HAP-1 (cell line): ENCODE measurements at regions not wholly inside any gene's neighbourhood (a gene's known extent, or its start where the extent isn't known, plus 50 kb on each side); places are given as distances from the start of the nearest gene placed in this dataset.
A peak's percentile ranks its signal among the peaks of the same experiment; 100 is the strongest.

Experiments
- DNase-seq, 2 experiments: peaks; one replicate each; pipeline ENCODE4 v3.0.0-alpha.2; 2016 to 2020; ENCODE audit warnings: low spot score in 2 of 2
- H3K27me3 ChIP-seq: fragments of 250-450 bp; sonication (Bioruptor Pico); 2 replicates; pipeline ENCODE4 v1.5.1; 2020; ENCODE audit warnings: low read depth, mild to moderate bottlenecking, moderate library complexity
- H3K36me3 ChIP-seq: fragments of 250-450 bp; sonication (Bioruptor Pico); replicated peaks from 2 replicates; pipeline ENCODE4 v1.5.1; 2020; ENCODE audit warnings: mild to moderate bottlenecking
- H3K4me1 ChIP-seq: fragments of 250-450 bp; sonication (Bioruptor Pico); 2 replicates; pipeline ENCODE4 v1.5.1; 2020; ENCODE audit warnings: mild to moderate bottlenecking
- H3K4me3 ChIP-seq: fragments of 250-450 bp; sonication (Bioruptor Pico); 2 replicates; pipeline ENCODE4 v1.5.1; 2020; ENCODE audit warnings: mild to moderate bottlenecking, moderate library complexity
- H3K9me3 ChIP-seq: fragments of 250-450 bp; sonication (Bioruptor Pico); 2 replicates; pipeline ENCODE4 v1.5.1; 2020; ENCODE audit warnings: mild to moderate bottlenecking, moderate library complexity
- in situ Hi-C: fragments of 300-500 bp; cut with MboI; formaldehyde crosslinking; loops from 3 replicates; pipeline ENCODE4 v1.14.3; 2020; ENCODE audit warnings: low sequenced_read_pairs, inconsistent platforms, mixed read lengths

- Histone ChIP-seq H3K4me1 (no peaks in the 10 kb centered on the region), H3K27me3 (peaks cover 5% of the 10 kb centered on the region; the same call in 1 of the 2 replicates), H3K9me3 (no peaks in the 10 kb centered on the region), H3K4me3 (no peak overlapping the region), H3K36me3 (no peaks in the 10 kb centered on the region)
- no peak for DNase-seq
- in situ Hi-C loops = no loop called here
Measured at GRCh38 chr12:98280152-98280551, 235.2 kb upstream of the TMPO start.

- no peak overlapping the region for H3K4me3 ChIP-seq
- in situ Hi-C loops = no loop called here
- no peaks in the 10 kb centered on the region for H3K36me3 ChIP-seq
- 0 out of 2 replicates have a peak, but pooled peaks cover 3% of the 10 kb centered on the region for H3K27me3 ChIP-seq
- H3K4me1 ChIP-seq = no peaks in the 10 kb centered on the region
- no peaks in the 10 kb centered on the region for H3K9me3 ChIP-seq
- DNase-seq = no peak
Measured at GRCh38 chr12:98280621-98281020, 234.8 kb upstream of the TMPO start.

- no peak overlapping the region for H3K4me3 ChIP-seq
- H3K36me3 ChIP-seq = no peaks in the 10 kb centered on the region
- H3K9me3 ChIP-seq = no peaks in the 10 kb centered on the region
- in situ Hi-C loops = no loop called here
- peaks cover 4% of the 10 kb centered on the region; the same call in 1 of the 2 replicates for H3K27me3 ChIP-seq
- no peaks in the 10 kb centered on the region for H3K4me1 ChIP-seq
- no peak for DNase-seq
Measured at GRCh38 chr12:98291828-98292227, 223.6 kb upstream of the TMPO start.

GRCh38 chr12:98294051-98294805 is 221.2 kb upstream of the TMPO start:
- in situ Hi-C loops = no loop called here
- Histone ChIP-seq H3K27me3 (peaks cover 4% of the 10 kb centered on the region; the same call in 1 of the 2 replicates), H3K4me3 (no peak overlapping the region), H3K36me3 (no peaks in the 10 kb centered on the region), H3K9me3 (no peaks in the 10 kb centered on the region), H3K4me1 (no peaks in the 10 kb centered on the region)
- no peak for DNase-seq

- in situ Hi-C loops = no loop called here
- no peaks in the 10 kb centered on the region for H3K36me3 ChIP-seq
- H3K4me1 ChIP-seq = no peaks in the 10 kb centered on the region
- no peak overlapping the region for H3K4me3 ChIP-seq
- no peaks in the 10 kb centered on the region for H3K9me3 ChIP-seq
- no peak for DNase-seq
- H3K27me3 ChIP-seq = peaks cover 4% of the 10 kb centered on the region; the same call in 1 of the 2 replicates
Measured at GRCh38 chr12:98295681-98296080, 219.7 kb upstream of the TMPO start.

GRCh38 chr12:98296462-98297079 is 218.8 kb upstream of the TMPO start:
- Histone ChIP-seq H3K36me3 (no peaks in the 10 kb centered on the region), H3K4me1 (no peaks in the 10 kb centered on the region), H3K27me3 (peaks cover 4% of the 10 kb centered on the region; the same call in 1 of the 2 replicates), H3K4me3 (no peak overlapping the region), H3K9me3 (no peaks in the 10 kb centered on the region)
- peak in 1 of 2 experiments; percentile 11 for DNase-seq
- in situ Hi-C loops = no loop called here

- in situ Hi-C loops = no loop called here
- H3K36me3 ChIP-seq = no peaks in the 10 kb centered on the region
- no peak overlapping the region for H3K4me3 ChIP-seq
- no peaks in the 10 kb centered on the region for H3K4me1 ChIP-seq
- DNase-seq = no peak
- H3K27me3 ChIP-seq = peaks cover 4% of the 10 kb centered on the region; the same call in 1 of the 2 replicates
- no peaks in the 10 kb centered on the region for H3K9me3 ChIP-seq
Measured at GRCh38 chr12:98297538-98297937, 217.9 kb upstream of the TMPO start.

GRCh38 chr12:98308141-98308540 is 207.2 kb upstream of the TMPO start:
- Histone ChIP-seq H3K27me3 (0 out of 2 replicates have a peak, but pooled peaks cover 6% of the 10 kb centered on the region), H3K4me1 (0 out of 2 replicates have a peak, but pooled peaks cover 2% of the 10 kb centered on the region), H3K4me3 (no peak overlapping the region), H3K9me3 (no peaks in the 10 kb centered on the region), H3K36me3 (no peaks in the 10 kb centered on the region)
- in situ Hi-C loops = no loop called here
- DNase-seq = no peak

- H3K36me3 ChIP-seq = no peaks in the 10 kb centered on the region
- H3K9me3 ChIP-seq = no peaks in the 10 kb centered on the region
- no peak overlapping the region for H3K4me3 ChIP-seq
- no peak for DNase-seq
- H3K27me3 ChIP-seq = 0 out of 2 replicates have a peak, but pooled peaks cover 2% of the 10 kb centered on the region
- in situ Hi-C loops = no loop called here
- no peaks in the 10 kb centered on the region for H3K4me1 ChIP-seq
Measured at GRCh38 chr12:98317939-98318899, 197.2 kb upstream of the TMPO start.

GRCh38 chr12:98319716-98320425 is 195.5 kb upstream of the TMPO start:
- H3K4me3 ChIP-seq = no peak overlapping the region
- H3K4me1 ChIP-seq = no peaks in the 10 kb centered on the region
- DNase-seq = no peak
- H3K36me3 ChIP-seq = no peaks in the 10 kb centered on the region
- in situ Hi-C loops = no loop called here
- 0 out of 2 replicates have a peak, but pooled peaks cover 2% of the 10 kb centered on the region for H3K27me3 ChIP-seq
- no peaks in the 10 kb centered on the region for H3K9me3 ChIP-seq

GRCh38 chr12:98325003-98325402 is 190.4 kb upstream of the TMPO start:
- no peak for DNase-seq
- H3K27me3 ChIP-seq = 0 out of 2 replicates have a peak, but pooled peaks cover 2% of the 10 kb centered on the region
- H3K4me3 ChIP-seq = no peak overlapping the region
- H3K9me3 ChIP-seq = no peaks in the 10 kb centered on the region
- no peaks in the 10 kb centered on the region for H3K36me3 ChIP-seq
- H3K4me1 ChIP-seq = no peaks in the 10 kb centered on the region
- in situ Hi-C loops = no loop called here

- no peak overlapping the region for H3K4me3 ChIP-seq
Measured at GRCh38 chr12:98328467-98328866, 186.9 kb upstream of the TMPO start.

GRCh38 chr12:98329589-98329988 is 185.8 kb upstream of the TMPO start:
- no peak overlapping the region for H3K4me3 ChIP-seq
- in situ Hi-C loops = no loop called here
- H3K9me3 ChIP-seq = no peaks in the 10 kb centered on the region
- no peak for DNase-seq
- H3K27me3 ChIP-seq = no peaks in the 10 kb centered on the region
- H3K36me3 ChIP-seq = no peaks in the 10 kb centered on the region
- H3K4me1 ChIP-seq = no peaks in the 10 kb centered on the region

More at GRCh38 chr12:98328467-98328866, 186.9 kb upstream of the TMPO start:
- Histone ChIP-seq H3K4me1 (no peaks in the 10 kb centered on the region), H3K27me3 (no peaks in the 10 kb centered on the region), H3K36me3 (no peaks in the 10 kb centered on the region), H3K9me3 (no peaks in the 10 kb centered on the region)
- DNase-seq = no peak
- in situ Hi-C loops = no loop called here
